ELF-1 (cell line): ENCODE measurements at regions not wholly inside any gene's neighbourhood (a gene's known extent, or its start where the extent isn't known, plus 50 kb on each side); places are given as distances from the start of the nearest gene placed in this dataset.
"Not testable (repeated sequence)": the region's sequence is repeated elsewhere in the genome, so short reads cannot be mapped to it uniquely, and the experiment has no call there.

ENCODE experiments used
- DNase-seq: peaks from one replicate; pipeline ENCODE4 v3.0.0-alpha.2; 2016; ENCODE audit warnings: low read depth, low spot score

DNA sequence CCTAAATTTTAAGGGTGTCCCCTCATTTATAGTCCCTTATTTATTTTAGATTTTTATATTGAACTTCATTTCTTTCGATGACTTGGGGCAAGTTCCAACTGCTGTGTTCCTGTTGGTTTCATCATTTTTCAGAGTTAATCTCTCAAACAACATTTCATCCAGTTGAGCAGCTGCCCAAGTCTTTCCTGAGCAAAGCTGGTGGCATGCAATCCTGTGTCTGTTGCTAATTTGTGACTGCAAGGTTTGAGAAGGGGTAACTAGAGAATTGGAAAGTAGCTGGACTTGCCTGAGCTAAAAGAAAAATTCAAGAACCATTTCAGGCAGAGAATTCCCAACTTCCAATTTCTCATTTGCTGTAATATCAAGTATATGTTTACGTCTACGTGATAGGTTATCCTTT lies 881.5 kb upstream of the SLC35B3 start:
- DNase-seq = no peak

DNA sequence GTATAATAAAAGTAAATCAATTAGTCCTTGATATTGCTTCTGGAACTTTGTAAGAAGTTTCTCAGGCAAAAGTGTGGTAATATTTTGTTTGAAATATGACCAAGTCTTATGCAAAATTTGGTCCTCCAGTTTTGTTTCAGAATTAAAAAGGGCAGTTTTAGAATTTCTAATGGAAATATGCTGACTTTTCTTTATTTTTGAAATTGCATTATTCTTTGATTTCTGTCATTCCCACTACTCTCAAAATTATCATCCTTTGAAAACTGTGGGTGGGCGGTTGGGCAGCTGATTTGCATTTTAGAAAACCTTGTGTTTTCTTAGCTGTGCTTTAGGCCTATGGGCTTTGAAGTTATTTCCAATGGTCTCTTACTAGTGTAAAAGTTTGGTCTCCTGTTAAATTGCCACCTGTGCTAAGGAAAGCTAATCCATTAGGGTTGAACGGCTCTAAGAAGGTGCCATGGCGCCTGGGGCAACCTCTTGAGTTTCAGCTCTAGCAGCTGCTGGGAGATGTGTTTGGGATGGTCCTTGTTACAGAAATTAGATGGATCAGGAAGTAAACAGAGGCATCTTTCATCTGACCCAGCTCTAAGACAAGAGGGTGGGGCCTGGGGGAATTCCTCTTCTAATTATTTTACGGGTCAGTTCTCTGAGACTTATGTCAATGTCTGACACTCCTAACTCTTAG lies 880.8 kb upstream of the SLC35B3 start:
- no peak for DNase-seq

DNA sequence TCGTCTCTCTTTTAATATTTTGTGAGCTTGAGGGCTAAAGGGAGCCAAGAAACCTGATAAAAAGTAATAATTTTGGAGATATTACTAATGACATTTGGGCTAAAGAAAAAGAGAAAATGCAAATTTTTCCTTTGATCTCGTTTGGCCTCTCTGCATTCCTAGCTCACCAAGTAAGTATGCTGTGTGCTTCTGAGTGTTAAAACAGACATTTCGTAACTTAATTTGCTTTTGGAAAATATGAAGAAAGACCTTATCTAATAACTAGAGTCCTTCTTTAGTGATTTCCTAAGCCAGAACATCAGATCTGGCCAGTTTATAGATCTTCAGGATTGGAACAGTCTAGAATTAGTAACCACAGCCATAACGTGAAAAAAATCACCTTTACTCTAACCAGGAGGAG lies 872.9 kb upstream of the SLC35B3 start:
- no peak for DNase-seq

DNA sequence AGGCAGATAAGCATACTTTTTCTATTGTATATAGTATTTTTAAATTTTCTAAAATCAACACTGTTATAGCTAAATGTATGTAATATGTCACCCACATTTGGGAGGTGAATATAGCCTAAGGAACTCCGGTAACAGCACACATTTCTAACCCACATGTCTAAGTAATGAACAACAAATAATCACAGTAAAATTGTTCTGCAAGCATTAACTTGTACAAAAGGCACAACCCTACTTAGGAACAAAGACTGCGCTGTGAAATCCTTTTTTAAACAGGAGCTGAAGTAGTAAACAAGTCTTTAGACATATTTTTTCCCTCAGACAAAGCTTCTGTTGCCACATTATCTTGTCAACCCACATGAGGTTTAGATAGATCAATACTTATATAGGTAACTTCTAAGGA lies 872.4 kb upstream of the SLC35B3 start:
- no peak for DNase-seq

DNA sequence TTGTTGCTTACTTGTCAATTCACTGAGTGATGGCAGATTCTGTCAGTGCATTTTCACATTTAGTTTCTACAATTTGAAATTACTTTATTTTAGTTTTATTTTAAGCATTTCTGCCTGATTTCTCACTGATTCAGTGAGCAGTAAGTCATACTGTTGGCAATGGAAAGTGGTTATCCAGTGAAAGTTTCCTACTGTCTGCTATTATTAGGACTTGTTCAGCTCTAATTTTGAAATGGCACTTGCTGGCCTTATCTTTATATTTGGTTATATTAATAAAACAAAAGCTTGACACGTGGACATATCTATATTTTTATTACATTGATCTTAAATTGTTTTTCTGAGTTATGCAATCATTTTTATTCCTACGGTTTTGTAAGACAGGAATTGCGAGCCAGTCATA lies 871.8 kb upstream of the SLC35B3 start:
- no peak for DNase-seq

DNA sequence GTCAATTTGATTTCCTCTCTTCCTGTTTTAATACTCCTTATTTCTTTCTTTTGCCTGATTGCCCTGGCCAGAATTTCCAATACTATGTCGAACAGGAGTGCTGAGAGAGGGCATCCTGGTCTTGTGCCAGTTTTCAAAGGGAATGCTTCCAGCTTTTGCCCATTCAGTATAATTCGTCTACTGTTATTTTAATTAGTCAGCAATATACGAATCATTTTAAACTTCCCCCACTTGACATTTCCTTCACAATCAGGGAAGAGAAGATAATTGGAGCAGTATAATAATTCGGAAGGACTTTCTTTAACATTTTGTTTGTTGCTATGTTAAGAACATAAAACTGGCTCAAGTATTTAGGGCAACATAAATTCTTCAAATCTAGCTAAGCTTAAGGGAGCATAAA lies 860.3 kb upstream of the SLC35B3 start:
- no peak for DNase-seq

DNA sequence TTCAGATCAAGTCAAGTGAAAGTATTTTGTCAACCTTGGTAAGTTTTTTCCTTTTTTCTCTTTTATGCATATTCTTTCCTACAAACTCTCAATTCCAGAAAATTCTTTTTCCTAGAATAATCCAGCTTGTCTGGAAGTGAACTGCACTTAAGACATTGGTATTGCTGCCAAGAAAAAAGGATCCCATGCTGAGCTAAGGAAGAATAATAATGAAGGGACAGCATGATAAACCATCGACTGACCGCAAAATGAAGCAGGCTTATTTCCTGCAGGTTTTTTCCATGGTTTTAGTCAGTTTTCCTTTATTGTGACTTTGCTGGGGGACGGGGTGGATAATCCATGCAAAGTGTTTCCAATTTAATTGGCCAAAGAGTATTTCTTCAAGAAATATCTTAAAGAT lies 857.6 kb upstream of the SLC35B3 start:
- DNase-seq = no peak

DNA sequence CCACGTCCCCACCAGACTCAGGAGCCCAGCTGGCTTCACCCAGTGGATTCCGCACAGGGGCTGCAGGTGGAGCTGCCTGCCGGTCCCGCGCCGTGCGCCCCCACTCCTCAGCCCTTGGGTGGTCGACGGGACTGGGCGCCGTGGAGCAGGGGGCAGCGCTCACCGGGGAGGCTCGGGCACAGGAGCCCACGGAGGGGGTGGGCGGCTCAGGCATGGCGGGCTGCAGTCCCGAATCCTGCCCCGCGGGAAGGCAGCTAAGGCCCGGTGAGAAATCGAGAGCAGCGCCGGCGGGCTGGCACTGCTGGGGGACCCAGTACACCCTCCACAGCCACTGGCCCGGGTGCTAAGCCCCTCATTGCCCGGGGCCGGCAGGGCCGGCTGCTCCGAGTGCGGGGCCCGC lies 855.0 kb upstream of the SLC35B3 start:
- DNase-seq = not testable (repeated sequence)

DNA sequence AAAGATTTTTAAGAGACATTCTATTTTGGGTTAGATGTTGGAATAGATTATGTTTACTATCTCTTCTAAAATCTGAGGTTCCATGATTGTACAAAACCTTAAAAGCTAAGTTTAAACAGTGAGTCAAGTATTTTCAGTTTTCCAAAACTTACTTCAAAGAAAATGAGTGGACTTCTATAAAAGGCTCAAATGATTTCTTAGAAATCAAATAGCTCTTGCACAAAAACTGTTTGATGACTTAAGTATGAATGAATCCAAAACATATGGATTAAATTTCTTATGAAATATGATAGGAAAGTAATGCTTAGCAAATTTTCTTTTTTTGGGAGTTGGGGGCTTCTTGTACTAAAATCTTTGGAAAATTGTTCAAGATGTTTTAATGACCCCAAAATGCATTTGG lies 837.3 kb upstream of the SLC35B3 start:
- no peak for DNase-seq

DNA sequence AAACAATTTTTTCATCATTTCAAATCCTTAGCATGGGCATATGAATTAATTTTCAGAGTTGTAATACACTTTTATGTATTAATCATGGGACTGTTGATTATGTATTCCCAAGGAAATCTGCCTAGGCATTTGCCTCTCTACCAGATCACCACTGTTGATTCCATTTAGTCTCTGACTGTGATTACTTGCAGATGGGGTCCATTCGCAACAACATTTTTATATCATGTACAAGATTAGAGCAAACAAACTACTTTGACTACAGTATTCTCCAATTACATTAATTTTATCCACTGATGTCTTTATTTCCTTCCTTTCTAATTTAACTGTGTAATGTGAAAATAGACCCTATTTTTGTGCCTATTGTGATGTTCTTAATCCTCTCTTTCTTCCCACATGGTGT lies 831.4 kb upstream of the SLC35B3 start:
- no peak for DNase-seq

DNA sequence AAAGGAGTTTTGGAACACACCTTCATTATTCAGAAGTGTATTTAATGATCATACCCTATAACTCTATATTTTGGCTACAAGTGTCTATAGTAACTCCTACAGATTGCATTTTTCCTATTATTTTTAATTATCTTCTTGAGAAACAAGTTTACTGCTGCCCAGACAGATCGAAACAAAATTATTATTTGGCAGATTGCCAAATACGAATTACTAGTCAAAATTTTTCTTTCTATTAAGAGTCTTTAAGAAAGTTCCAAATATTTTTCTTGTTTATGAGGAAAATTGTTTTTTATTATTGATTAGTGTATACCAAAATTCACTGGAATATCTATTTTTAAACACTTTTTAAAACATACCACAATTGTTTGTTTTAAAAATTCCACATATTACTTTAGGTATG lies 821.9 kb upstream of the SLC35B3 start:
- no peak for DNase-seq

DNA sequence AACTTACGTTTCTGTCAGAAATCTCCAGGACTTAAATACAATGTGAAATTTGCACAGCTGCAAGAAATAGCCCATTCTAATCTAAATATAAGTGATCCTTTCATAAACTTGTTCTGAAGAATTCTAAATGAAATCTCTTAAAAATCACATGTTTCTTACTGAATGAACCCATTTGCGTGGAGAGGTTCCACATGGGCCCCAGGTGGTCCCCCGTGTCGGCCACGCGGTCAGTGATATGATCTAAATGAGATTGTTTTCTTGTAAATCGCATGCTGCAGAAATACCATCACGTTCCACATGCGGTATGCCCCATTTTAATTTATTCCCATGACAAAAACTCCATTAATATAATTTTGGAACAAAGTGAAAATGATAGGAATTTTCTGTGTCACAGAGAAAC lies 818.9 kb upstream of the SLC35B3 start:
- no peak for DNase-seq

DNA sequence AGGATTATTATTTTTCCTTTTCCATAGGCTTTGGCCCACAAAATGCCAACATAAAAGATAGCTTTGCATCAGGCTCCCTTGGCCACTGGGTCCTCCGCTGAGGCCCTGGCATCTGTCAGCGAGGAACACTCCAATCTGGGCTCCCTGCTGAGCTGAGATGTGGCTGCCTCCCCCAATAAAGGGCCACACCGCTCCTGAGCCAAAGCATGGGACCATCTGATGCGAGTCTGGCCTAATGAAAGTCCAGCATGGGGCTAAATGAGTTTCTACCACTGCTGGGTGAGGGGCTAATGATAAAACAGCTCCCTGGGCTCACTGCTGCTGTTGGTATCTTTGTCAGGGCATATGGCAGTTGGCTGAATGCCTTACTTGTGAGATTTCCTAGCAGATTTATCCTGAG lies 817.5 kb upstream of the SLC35B3 start:
- peak; percentile 4 for DNase-seq

DNA sequence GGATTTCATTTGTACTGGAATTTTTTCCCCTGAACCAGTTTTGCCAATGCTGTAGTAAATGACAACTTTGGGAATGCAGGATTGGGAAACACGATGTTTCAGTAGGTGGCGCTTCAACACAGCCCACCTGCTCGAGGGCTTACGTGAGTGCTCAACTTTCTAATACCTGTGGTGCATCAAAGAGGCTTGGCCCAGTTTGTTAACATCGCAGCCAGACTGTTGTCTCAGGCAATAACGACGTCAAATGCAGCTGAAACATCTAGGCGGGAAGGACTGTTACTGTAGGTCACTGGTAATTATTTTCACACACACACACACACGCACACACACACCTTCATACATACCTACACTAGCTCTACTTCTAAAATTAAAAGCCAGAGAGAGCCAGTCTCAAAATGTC lies 815.5 kb upstream of the SLC35B3 start:
- DNase-seq = peak; percentile 67

DNA sequence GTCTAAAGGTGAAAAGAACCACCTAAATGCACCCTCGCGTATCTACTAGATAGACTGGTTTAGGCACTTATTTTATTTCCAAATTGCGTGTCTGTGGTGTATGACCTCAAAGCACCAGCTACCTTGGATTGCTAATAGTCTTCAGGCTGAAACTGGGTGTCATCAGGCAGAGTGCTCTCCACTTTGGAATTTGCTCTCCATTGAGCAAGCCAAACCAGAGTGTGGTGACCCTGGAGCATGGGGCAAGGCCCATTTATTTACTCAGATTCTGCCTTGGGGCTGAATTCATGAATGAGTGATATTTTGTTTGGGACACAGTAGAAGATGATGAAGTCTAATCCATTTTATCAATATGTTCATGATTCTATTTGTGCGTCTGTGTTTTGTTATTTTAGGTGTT lies 812.8 kb upstream of the SLC35B3 start:
- DNase-seq = no peak

DNA sequence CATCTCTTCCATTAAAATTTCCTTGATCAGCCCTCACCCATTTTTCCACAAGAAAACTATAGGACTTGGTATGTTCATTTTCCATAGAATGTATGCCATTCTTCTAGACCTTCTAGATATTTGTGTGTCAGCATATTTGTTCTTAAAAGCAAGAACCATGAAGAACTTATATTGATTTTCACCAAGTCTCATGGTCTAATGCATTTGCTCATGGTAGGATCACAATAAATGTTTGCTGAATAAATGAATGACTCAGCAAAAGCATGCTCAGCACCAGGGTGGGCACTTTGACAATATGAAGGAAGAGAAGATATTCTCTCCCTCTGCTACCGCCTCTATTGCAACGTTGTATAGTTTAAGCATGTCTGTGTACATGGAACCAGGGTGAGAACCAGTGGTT lies 805.5 kb upstream of the SLC35B3 start:
- no peak for DNase-seq

DNA sequence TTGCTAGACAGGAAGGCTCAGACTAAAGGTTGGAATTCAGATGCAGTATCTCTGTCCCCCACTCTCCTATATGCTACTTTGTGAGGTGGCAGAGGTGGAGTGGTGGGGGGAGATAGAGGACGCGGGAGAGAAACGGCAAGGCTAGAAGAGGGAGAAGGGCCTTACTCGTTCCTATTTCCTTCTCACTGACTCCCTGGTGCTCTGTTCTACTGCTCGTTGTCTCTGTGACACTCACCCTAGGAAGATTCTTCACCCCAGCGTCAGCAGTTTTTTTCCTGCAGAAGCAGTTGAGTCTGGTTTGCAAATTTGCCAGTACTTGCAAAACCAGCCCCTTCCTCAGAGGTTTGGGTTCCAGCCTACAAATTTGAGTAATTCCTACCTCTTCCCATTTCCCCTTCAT lies 801.1 kb upstream of the SLC35B3 start:
- no peak for DNase-seq

DNA sequence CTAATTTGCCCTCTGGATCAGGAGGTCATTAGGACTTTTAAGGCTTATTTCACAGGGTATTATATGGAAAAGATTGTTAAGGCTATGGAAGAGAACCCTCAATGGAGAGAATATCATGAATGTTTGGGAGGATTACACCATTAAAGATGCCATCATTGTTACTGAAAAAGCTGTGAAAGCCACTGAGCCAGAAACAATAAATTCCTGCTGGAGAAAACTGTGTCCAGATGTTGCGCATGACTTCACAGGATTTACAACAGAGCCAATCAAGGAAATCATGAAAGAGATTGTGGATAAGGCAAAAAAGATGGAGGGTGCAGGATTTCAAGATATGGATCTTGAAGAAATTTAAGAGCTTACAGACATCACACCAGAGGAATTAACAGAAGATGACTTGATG lies 798.3 kb upstream of the SLC35B3 start:
- DNase-seq = no peak

DNA sequence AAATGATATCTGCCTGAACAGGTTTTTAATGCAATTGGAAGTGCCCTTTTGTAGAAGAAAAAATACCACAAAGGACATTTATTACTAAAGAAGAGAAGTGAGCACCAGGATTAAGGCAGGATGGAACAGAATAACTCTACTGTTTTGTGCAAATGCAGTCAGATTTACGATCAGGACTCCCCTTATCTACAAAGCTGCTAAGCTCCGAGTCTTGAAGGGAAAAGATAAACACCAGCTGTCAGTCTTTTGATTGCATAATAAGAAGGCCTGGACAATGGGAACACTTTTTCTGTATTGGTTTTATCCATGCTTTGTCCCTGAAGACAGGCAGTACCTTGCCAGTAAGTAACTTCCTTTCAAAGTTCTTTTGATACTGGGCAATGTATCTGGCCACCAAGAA lies 797.9 kb upstream of the SLC35B3 start:
- no peak for DNase-seq

DNA sequence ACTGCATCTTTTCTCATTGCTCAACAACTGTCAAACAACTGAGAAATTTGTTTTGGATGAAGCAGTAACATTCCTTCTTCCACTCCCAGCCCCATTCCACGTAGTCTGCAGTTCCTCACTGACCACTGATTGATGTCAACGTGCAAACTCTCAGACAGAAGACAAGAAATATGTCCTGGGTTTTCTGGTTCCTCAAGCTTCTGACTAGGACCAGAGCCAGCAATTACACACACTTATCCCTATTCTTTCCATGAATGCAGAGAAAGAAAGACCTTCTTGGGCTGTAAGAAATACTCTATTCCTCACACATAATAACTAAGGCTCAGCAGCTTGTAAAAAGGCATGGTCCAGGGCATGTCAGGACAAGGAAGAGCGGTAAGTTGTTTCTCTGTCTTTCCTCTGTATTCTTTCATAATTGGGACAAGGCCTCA lies 790.1 kb upstream of the SLC35B3 start:
- no peak for DNase-seq

DNA sequence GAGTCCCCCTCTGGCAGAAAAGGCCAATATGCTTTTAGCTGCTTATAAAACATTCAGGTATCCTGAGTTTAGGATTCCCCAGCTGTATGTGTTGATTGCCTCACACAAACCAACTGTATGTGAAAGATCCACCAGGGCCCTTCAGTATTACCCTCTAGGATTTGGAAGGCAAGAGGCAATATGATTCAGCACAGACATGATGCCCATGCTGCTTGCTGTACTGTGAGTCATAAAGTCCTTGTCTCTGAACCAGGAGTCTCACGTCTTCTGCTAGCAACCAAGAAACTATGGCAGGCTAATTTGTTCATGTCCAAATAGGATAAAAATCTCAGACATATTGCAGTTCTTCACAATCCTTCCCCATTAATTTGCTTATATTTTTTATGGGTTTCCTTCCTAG lies 789.2 kb upstream of the SLC35B3 start:
- no peak for DNase-seq

DNA sequence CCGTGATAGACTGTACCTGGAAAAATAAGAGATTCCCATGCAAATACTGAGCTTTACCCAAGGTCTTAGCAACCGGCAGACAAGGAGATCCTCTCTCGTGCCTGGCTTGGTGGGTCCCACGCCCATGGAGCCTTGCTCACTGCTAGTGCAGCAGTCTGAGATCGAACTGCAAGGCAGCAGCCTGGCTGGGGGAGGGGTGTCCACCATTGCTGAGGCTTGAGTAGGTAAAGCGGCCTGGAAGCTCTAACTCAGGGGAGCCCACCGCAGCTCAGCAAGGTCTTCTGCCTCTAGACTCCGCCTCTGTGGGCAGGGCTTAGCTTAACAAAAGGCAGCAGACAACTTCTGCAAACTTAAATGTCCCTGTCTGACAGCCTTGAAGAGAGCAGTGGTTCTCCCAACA lies 778.4 kb upstream of the SLC35B3 start:
- not testable (repeated sequence) for DNase-seq

DNA sequence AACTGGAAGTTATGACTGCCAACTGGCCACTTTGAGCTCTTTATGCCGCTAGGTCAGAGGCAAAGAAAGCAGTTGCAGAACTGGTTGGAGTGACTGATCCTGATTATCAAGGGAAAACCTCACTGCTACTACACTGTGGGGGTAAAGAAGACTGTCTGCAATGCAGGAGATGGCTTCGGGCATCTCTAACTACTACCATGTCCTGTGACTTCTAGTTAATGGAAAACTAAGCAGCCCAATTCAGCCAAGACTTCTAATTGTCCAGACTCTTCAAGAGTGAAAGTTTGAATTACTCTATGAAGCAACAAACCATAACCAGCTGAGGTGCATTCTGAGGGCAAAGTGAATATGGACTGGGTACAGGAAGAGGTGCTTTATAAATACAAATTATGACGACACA lies 773.6 kb upstream of the SLC35B3 start:
- DNase-seq = no peak

DNA sequence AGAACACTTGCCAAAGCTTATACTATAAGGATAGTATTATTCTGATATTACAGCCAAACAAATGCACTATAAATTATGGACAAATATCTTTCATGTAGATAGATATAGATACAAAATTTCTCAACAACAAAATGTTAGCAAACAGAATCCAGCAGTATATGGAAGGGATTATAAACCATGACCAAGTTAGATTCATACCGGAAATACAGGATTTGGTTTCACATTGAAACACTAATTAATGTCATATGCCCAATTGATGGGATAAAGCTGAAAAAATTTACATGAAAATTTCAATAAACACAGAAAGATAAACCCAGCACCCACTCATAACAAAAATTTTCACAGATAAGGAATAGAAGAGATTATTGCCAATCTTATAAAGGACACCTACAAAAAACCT lies 770.3 kb upstream of the SLC35B3 start:
- no peak for DNase-seq
